ENCODE measurements at regions not wholly inside any gene's neighbourhood (a gene's known extent, or its start where the extent isn't known, plus 50 kb on each side); places are given as distances from the start of the nearest gene placed in this dataset.
"Not testable (repeated sequence)": the region's sequence is repeated elsewhere in the genome, so short reads cannot be mapped to it uniquely, and the experiment has no call there.

DNA sequence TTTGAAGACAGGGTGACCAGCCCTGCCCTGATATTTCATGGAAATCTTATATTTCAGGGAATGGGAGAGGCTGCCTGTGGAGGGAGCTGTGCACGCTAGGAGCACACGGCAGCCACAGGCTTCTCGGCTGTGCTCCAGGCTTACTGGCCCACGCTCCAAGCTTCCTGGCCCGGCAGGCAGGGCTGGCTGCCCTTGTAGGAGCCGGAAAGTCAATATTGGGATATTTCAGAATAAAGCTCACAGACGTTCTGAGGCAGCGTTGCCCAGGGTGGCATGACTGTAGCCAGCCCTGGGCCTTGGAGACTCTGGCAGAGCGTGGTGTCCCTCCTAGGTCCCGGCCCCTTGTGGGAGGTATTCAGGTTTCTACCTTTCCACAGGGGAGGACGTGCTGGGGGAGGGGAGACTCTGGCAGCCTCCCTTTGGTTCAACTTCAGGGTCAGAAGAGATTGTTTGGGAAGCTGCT, 95.6 kb downstream of the NPIPB11 start:
- no peak for DNase-seq (ENCODE audit: low read depth)

- DNase-seq (ENCODE audit: low read depth) = not testable (repeated sequence)
These were observed 96.3 kb downstream of the NPIPB11 start for GRCh38 chr16:29310243-29310642.

- not testable (repeated sequence) for DNase-seq (ENCODE audit: low read depth)
These were observed 96.9 kb downstream of the NPIPB11 start for GRCh38 chr16:29309601-29310000.

GRCh38 chr16:29308644-29309546, 97.6 kb downstream of the NPIPB11 start:
- DNase-seq (ENCODE audit: low read depth) = no peak

GRCh38 chr16:29307598-29308507, 98.7 kb downstream of the NPIPB11 start:
- no peak for DNase-seq (ENCODE audit: low read depth)

DNA sequence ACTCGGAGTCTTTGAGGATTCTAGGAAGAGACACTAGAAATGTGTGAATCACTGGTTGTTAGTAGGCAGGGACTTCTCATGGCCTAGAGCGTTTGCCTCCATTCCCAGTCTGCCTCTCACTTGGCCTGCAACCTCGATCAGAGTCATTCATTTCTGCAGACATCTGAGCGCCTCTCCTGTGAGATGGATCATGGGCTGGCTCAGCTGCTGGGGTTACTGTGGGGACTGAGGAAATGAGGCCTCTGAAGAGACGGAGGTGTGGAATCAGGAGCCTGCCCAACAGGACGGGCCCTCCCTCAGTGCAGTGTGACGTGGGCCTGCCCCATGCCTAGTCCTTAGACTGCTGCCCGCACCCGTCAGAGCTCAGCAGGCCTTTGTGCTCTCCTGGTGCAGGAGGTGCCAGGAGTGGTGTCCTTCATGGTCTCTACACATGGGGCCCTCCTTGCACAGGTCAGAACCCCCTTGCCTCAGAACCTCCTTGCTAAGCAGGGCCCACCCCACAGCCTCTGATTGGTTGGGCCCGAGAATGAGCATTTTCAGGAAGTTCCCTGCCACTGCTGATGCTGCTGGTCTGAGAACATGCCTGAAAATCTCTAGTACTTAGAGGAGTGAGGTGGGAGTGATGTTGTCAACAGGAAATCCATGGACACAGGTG, 99.4 kb downstream of the NPIPB11 start:
- no peak for DNase-seq (ENCODE audit: low read depth)

GRCh38 chr16:29306201-29306600, 100.3 kb downstream of the NPIPB11 start:
- no peak for DNase-seq (ENCODE audit: low read depth)

DNA sequence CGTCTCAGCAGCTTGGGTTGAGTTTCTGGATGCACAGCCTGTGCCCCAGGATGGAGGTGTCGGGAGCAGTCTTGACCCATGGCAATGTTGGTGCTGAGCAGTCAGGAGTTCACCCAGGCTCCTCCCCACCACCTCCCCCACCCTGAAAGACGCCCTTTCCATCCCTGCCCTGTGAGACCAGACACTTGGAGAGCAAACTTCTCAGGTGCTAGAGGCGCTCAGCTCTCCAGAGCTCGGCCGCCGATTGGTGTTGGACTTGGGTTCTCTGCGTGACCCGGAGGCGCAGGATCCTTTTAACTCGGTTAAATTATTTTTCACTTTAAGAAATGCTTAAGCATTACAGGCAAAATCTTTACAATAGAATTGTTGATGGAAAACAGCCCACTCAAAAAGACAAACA, 101.5 kb downstream of the NPIPB11 start:
- not testable (repeated sequence) for DNase-seq (ENCODE audit: low read depth)

DNA sequence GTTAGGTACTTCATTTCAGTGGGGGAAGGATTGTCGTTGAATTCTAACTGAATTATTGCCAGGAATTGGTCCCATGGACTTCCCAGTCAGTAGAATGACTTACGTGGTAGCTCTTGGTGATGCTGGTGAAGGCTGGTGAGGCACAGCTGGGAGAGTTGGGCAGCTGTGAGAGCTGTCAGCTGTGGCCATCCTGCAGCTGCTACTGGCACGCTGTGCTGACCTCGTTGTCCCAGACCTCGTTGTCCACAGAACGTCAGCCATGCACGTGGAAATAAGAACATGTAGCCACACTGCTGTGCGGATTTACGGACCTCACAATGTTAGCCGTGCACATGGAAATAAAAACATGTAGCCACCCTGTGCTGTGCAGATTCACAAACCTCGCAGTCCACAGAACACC, 102.3 kb downstream of the NPIPB11 start:
- DNase-seq (ENCODE audit: low read depth) = no peak

DNA sequence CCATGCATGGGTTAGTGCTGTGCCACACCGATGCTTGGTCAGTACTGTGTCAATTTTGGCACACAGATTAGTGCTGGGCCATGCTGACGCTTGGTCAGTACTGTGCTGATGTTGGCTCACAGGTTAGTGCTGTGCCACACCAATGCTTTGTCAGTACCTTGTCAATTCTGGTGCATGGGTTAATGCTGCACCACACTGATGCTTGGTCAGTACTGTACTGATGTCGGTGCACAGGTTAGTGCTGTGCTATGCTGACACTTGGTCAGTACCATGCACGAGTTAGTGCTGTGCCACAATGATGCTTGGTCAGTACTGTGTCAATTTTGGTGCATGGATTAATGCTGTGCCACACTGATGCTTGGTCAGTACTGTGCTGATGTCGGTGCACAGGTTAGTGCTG, 103.0 kb downstream of the NPIPB11 start:
- no peak for DNase-seq (ENCODE audit: low read depth)

DNA sequence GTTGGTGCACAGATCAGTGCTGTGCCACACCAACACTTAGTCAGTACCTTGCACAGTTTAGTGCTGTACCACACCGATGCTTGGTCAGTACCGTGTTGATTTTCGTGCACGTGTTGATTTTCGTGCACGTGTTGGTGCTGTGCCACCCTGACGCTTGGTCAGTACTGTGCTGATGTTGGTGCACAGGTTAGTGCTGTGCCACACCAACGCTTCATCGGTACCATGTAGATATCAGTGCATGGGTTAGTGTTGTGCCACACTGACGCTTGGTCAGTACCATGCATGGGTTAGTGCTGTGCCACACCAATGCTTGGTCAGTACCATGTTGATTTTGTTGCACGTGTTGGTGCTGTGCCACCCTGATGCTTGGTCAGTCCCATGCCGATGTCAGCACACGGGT, 103.5 kb downstream of the NPIPB11 start:
- DNase-seq (ENCODE audit: low read depth) = no peak

DNA sequence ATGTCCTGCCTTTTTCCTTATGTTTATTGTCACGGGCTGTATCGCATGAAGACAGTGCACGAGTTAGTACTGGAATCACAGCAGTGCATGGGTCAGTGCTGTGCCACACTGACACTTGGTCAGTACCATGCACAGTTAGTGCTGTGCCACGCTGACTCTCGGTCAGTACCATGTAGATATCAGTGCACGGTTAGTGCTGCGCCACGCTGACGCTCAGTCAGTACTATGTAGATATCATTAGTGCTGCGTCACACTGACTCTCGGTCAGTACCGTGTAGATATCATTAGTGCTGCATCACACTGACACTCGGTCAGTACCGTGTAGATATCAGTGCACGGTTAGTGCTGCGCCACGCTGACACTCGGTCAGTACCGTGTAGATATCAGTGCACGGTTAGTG, 104.1 kb downstream of the NPIPB11 start:
- DNase-seq (ENCODE audit: low read depth) = not testable (repeated sequence)

- not testable (repeated sequence) for DNase-seq (ENCODE audit: low read depth)
These were observed 104.7 kb downstream of the NPIPB11 start for GRCh38 chr16:29301662-29302285.

DNA sequence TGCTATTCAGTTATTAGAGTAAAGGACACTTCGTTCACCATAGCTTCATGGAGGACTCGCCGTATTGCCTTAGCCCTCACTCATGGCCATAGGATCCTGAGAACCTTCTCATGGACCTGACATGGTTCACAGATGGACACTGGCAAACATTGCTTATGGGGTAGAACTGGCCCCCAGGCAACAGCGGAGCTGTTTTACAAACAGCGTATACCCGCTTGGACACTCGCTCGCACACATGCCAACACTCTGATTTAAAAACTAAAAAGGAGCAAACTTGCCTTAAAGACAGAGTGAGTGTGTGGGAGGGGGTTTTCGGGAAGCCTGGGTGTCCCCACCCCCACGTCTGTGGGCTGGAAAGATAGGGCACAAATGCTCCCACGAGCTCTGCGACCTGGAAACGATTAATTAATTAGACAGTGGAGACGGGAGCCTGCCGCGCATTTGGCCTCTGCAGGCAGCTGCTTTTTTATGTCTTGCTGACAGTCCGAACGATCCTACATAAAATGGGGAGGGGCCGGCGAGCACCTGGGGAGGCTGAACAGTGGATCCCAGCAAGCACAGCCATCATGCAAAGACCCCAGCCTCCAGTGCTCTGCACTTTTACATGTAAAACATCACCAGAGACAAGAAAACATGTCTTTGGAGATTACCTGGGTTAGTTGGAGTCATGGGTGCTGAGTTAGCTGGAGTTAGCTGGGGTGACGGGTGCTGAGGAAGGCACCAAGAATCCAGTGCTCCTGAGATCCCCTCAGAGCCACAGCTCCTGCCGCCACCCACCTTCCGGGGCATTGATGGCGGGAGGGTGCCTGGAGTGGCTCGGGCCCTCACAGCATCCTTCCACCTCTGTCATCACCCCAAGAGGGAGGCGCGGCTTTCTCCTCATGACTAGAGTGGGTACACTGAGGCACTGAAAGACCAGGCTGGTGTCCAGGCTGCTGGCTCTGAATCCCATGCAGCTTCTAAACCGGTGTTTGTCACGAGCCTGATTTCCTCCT, 105.7 kb downstream of the NPIPB11 start:
- DNase-seq (ENCODE audit: low read depth) = not testable (repeated sequence)

DNA sequence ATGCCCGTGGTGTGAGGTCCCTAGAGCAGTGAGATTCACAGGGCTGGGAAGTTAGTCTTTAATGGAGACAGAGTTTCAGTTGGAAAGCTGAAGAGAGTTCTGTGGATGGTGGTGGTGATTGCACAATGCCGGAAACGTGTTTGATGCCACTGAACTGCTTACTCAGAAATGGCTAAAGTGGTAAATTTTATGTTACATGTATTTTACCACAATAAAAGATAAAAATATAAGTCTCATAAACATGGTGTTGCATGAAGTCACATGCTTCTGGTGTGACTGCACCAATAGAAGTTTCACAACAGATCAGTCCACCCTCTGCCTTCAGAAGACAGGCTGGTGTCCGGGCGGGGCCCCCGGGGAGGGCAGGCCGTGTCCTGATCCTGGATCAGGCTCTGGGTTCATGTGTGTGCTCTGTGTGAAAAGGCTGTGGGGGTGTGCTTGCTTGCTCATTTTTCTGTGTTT, 106.5 kb downstream of the NPIPB11 start:
- DNase-seq (ENCODE audit: low read depth) = not testable (repeated sequence)

- not testable (repeated sequence) for DNase-seq (ENCODE audit: low read depth)
These were observed 107.5 kb downstream of the NPIPB11 start for GRCh38 chr16:29298997-29299396.

DNA sequence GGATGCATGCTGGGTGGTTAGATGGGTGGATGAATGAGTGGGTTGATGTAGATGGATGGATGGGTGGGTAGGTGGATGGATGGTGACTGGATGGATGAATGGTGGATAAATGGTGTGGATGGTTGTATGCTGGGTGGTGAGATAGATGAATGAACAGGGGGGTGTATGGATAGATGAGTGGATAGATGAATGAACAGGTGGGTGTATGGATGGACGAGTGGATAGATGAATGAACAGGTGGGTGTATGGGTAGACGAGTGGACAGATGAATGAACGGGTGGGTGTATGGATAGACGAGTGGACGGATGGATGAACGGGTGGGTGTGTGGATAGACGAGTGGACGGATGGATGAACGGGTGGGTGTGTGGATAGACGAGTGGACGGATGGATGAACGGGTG, 108.2 kb downstream of the NPIPB11 start:
- not testable (repeated sequence) for DNase-seq (ENCODE audit: low read depth)

- DNase-seq (ENCODE audit: low read depth) = not testable (repeated sequence)
These were observed 108.7 kb downstream of the NPIPB11 start for GRCh38 chr16:29297809-29298177.

GRCh38 chr16:29297144-29297808, 109.2 kb downstream of the NPIPB11 start:
- DNase-seq (ENCODE audit: low read depth) = not testable (repeated sequence)

GRCh38 chr16:29296176-29296575, 110.3 kb downstream of the NPIPB11 start:
- DNase-seq (ENCODE audit: low read depth) = not testable (repeated sequence)
